ENCODE measurements at regions not wholly inside any gene's neighbourhood (a gene's known extent, or its start where the extent isn't known, plus 50 kb on each side); places are given as distances from the start of the nearest gene placed in this dataset. TPM values are rescaled to one million over a fixed set of nuclear protein-coding genes. Genes with fewer than 3 reads are reported as not detected.

Small RNAs in the stretch of these regions (microRNA-seq; reads per million reads assigned to microRNA genes)
- gene AC103996.1 (ENCODE audit: insufficient read depth, insufficient read length) (not detected), gene AC112693.2 (ENCODE audit: insufficient read depth, insufficient read length) (not detected)

Small RNAs in the stretch of these regions (small RNA-seq; reads per million reads assigned to genes)
- gene AC103996.1 (0 reads per million in 5 experiments), gene AC112693.2 (0 reads per million in 5 experiments)
